Transverse colon (tissue), 4 donors: ENCODE measurements at regions not wholly inside any gene's neighbourhood (a gene's known extent, or its start where the extent isn't known, plus 50 kb on each side); places are given as distances from the start of the nearest gene placed in this dataset.
"Not testable (repeated sequence)": the region's sequence is repeated elsewhere in the genome, so short reads cannot be mapped to it uniquely, and the experiment has no call there.

Experiments
- POLR2AphosphoS5 ChIP-seq, 3 donors: sonication (generic); formaldehyde crosslinking; IDR thresholded peaks; one replicate each; pipeline ENCODE4 v1.6.1; 2016; ENCODE audit warnings: antibody characterized with exemption in 3 of 3
- TF ChIP-seq, protein P1 (sequence below), 5 experiments: fragments of 200-600 bp in 3 of 5; fragments of 450-650 bp in 2 of 5; sonication (generic) in 3 of 5; IDR thresholded peaks; 1 replicate in 2 of 5; 2 replicates in 3 of 5; pipeline ENCODE4 v1.5.1; 2016 to 2017; ENCODE audit warnings: antibody characterized with exemption in 5 of 5, inconsistent platforms in 3 of 5, mild to moderate bottlenecking in 2 of 5, moderate library complexity in 1 of 5

- TF ChIP-seq, protein P1, sequence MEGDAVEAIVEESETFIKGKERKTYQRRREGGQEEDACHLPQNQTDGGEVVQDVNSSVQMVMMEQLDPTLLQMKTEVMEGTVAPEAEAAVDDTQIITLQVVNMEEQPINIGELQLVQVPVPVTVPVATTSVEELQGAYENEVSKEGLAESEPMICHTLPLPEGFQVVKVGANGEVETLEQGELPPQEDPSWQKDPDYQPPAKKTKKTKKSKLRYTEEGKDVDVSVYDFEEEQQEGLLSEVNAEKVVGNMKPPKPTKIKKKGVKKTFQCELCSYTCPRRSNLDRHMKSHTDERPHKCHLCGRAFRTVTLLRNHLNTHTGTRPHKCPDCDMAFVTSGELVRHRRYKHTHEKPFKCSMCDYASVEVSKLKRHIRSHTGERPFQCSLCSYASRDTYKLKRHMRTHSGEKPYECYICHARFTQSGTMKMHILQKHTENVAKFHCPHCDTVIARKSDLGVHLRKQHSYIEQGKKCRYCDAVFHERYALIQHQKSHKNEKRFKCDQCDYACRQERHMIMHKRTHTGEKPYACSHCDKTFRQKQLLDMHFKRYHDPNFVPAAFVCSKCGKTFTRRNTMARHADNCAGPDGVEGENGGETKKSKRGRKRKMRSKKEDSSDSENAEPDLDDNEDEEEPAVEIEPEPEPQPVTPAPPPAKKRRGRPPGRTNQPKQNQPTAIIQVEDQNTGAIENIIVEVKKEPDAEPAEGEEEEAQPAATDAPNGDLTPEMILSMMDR (IDR thresholded peaks at IDR 0.05), result not testable (repeated sequence)
- TF ChIP-seq POLR2AphosphoS5 (IDR thresholded peaks at IDR 0.05), result not testable (repeated sequence)
Observed at GRCh38 chr2:61594201-61594600, 56.0 kb upstream of the XPO1 start.
